ENCODE measurements at regions not wholly inside any gene's neighbourhood (a gene's known extent, or its start where the extent isn't known, plus 50 kb on each side); places are given as distances from the start of the nearest gene placed in this dataset.
"Not testable (repeated sequence)": the region's sequence is repeated elsewhere in the genome, so short reads cannot be mapped to it uniquely, and the experiment has no call there.

DNA sequence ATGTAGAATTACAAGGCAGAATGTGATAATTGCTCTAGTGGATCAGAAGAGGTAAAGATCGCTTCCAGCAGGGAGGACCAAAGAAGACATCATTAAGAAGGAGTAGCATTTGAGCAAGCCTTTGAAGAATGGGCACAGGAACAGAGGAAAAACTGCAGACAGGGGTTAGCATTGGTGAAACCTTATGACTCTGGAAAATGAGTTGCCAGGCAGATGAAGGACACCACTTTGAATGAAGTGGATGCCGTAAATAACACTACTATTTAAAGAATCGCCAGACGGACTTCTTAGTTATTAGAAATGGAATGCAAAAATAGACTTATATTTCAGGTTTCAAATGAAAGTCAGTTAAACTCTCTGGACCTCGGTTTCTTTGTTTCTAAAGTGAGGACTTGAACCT is 727.7 kb downstream of the USP25 start:
- H3K27me3 Mint-ChIP-seq = no peaks in the 10 kb centered on the region
- no peak for ATAC-seq
- H3K4me1 Mint-ChIP-seq = no peaks in the 10 kb centered on the region
- DNase-seq = no peak
- H3K9me3 Mint-ChIP-seq = no peaks in the 10 kb centered on the region
- no peaks in the 10 kb centered on the region for H3K36me3 Mint-ChIP-seq (ENCODE audit: low read depth)
- H3K27ac Mint-ChIP-seq = no peak overlapping the region
- no peak overlapping the region for H3K4me3 Mint-ChIP-seq

DNA sequence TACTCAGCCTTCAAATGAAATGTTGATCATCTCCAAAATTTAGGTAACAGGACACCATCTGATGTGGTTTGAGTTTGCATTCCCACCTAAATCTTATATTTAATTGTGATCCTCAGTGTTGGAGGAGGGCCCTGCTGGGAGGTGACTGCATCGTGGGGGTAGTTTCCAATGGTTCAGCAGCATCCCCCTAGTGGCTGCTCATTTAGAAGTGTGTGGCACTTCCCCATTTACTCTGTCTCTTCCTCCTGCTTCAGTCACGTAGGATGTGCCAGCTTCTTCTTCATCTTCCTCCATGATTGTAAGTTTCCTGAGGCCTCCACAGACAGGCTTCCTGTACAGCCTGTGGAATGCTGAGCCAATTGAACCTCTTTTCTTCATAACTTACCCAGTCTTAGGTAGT is 731.2 kb downstream of the USP25 start:
- no peak for DNase-seq
- H3K9me3 Mint-ChIP-seq = peaks cover 6% of the 10 kb centered on the region
- ATAC-seq = no peak

DNA sequence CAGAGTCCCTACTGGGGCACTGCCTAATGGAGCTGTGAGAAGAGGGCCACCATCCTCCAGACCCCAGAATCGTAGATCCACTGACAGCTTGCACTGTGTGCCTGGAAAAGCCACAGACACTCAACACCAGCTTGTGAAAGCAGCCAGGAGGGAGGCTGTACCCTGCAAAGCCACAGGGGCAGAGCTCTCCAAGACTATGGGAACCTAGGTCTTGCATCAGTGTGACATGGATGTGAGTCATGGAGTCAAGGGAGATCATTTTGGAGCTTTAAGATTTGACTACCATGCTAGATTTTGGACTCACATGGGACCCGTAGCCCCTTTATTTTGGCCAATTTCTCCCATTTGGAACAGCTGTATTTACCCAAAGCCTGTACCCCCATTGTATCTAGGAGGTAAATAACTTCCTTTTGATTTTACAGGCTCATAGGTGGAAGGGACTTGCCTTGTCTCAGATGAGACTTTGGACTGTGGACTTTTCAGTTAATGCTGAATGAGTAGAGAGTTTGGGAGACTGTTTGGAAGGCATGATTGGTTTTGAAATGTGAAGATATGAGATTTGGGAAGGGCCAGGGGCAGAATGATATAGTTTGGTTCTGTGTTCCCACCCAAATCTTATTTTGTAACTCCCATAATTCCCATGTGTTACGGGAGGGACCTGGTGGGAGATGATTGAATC is 734.6 kb downstream of the USP25 start:
- ATAC-seq; H3K27ac Mint-ChIP-seq; H3K9me3 Mint-ChIP-seq; H3K4me3 Mint-ChIP-seq; H3K36me3 Mint-ChIP-seq (ENCODE audit: low read depth); DNase-seq; H3K4me1 Mint-ChIP-seq; H3K27me3 Mint-ChIP-seq: not testable (repeated sequence)

More for the DNA sequence above, 731.2 kb downstream of the USP25 start:
- Mint-ChIP-seq H3K27ac (no peak overlapping the region), H3K4me1 (no peaks in the 10 kb centered on the region), H3K36me3 (ENCODE audit: low read depth) (no peaks in the 10 kb centered on the region), H3K4me3 (no peak overlapping the region), H3K27me3 (no peaks in the 10 kb centered on the region)

- Mint-ChIP-seq H3K9me3 (peaks cover 11% of the 10 kb centered on the region), H3K27ac (no peak overlapping the region), H3K4me3 (no peak overlapping the region), H3K36me3 (ENCODE audit: low read depth) (no peaks in the 10 kb centered on the region), H3K27me3 (no peaks in the 10 kb centered on the region), H3K4me1 (no peaks in the 10 kb centered on the region)
- ATAC-seq (no peak), DNase-seq (no peak)
These were observed 738.4 kb downstream of the USP25 start for GRCh38 chr21:16468184-16468583.

DNA sequence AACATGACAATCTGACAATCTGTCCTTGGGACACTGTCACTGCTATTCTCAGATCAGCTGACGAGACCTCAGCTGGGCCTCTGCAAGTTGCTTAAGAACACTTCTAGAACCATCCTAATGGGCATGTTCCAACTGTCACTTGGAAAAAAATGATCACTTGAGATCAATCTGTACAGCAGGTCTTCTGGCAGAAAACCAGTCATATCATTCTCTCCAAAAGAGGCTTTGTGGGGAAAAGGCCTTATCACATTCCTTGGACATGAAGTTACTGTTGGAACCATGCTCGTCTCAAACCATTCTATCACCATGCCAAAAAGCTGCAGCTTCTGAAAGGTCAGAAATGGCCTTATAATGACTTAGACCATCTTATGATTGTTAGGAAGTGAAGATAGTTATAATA is 744.2 kb downstream of the USP25 start:
- H3K9me3 Mint-ChIP-seq = peaks cover 11% of the 10 kb centered on the region
- DNase-seq = no peak
- H3K4me3 Mint-ChIP-seq = no peak overlapping the region
- no peak for ATAC-seq
- no peak overlapping the region for H3K27ac Mint-ChIP-seq
- no peaks in the 10 kb centered on the region for H3K27me3 Mint-ChIP-seq
- no peaks in the 10 kb centered on the region for H3K36me3 Mint-ChIP-seq (ENCODE audit: low read depth)
- H3K4me1 Mint-ChIP-seq = no peaks in the 10 kb centered on the region

GRCh38 chr21:16476056-16476825 is 746.5 kb downstream of the USP25 start:
- DNase-seq (no peak), ATAC-seq (no peak)
- Mint-ChIP-seq H3K9me3 (peaks cover 11% of the 10 kb centered on the region), H3K4me1 (no peaks in the 10 kb centered on the region), H3K36me3 (ENCODE audit: low read depth) (no peaks in the 10 kb centered on the region), H3K27ac (no peak overlapping the region), H3K27me3 (no peaks in the 10 kb centered on the region), H3K4me3 (no peak overlapping the region)

- ATAC-seq (no peak), DNase-seq (no peak)
- no peak overlapping the region for H3K27ac Mint-ChIP-seq
- no peaks in the 10 kb centered on the region for H3K36me3 Mint-ChIP-seq (ENCODE audit: low read depth)
- H3K4me3 Mint-ChIP-seq = no peak overlapping the region
- H3K27me3 Mint-ChIP-seq = no peaks in the 10 kb centered on the region
- H3K9me3 Mint-ChIP-seq = peaks cover 13% of the 10 kb centered on the region
- no peaks in the 10 kb centered on the region for H3K4me1 Mint-ChIP-seq
These were observed 758.3 kb downstream of the USP25 start for GRCh38 chr21:16488042-16488441.

DNA sequence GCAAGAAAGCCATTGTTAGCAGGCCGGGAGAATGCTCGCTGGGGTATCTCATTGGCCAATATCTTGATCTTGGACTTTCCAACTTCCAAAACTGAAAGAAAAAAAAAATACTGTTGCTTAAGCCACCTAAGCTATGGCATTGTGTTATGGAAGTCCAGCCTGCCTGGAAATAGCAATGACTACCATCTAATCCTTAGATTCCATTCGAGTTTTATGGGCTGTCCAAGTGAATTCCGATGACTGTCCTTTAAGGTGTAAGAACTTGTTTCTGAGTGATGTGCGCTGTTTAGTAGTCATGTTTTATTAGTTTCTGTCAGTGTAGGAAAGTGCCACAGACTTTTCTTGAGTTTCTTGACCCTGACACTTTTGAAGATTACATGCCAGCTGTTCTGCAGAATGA is 762.6 kb downstream of the USP25 start:
- H3K27ac Mint-ChIP-seq = no peak overlapping the region
- H3K27me3 Mint-ChIP-seq = no peaks in the 10 kb centered on the region
- no peaks in the 10 kb centered on the region for H3K36me3 Mint-ChIP-seq (ENCODE audit: low read depth)
- no peaks in the 10 kb centered on the region for H3K4me1 Mint-ChIP-seq
- no peak for DNase-seq
- no peak for ATAC-seq
- no peak overlapping the region for H3K4me3 Mint-ChIP-seq
- peaks cover 8% of the 10 kb centered on the region for H3K9me3 Mint-ChIP-seq

DNA sequence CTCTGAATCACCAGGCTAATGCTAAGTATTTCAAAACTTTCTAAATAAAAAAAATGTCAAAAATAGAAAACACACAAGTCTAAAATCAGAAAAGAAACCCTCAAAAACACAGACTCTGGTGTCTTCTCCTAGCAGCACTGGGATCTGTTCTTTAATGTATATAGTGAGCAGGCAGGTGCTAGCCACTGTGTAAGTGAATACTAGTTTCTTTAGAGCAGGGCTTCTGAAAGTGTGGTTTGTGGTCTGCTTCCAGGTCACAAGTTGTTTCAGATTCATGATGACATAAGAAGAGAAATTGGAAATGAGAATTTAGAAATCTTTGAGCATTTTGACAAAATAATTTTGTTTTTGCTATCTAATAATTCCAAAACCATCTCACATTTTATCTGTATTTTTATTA is 763.1 kb downstream of the USP25 start:
- Mint-ChIP-seq H3K36me3 (ENCODE audit: low read depth) (no peaks in the 10 kb centered on the region), H3K4me1 (no peaks in the 10 kb centered on the region), H3K27me3 (no peaks in the 10 kb centered on the region), H3K27ac (no peak overlapping the region), H3K4me3 (no peak overlapping the region), H3K9me3 (peaks cover 8% of the 10 kb centered on the region)
- no peak for ATAC-seq
- DNase-seq = no peak

DNA sequence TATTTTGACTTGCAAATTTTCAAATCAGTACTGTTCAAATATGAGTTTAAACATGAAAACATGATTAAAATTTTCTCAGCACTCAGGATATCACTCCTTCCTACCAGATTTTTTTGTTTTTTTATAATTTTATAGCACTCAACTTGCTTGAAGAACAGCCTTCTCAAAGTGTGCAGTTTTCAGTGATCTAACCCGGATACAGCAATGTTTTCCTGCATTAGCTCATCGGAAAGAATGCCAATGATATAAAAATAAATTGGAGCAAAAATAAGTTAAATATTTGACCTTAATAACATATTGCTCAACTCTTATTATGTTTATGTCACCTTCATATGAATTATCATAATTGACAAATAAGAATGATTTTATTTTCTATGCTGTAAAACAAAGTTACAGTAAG is 766.8 kb downstream of the USP25 start:
- Mint-ChIP-seq H3K9me3 (peaks cover 14% of the 10 kb centered on the region), H3K27ac (no peak overlapping the region), H3K4me3 (no peak overlapping the region), H3K36me3 (ENCODE audit: low read depth) (no peaks in the 10 kb centered on the region), H3K27me3 (no peaks in the 10 kb centered on the region), H3K4me1 (no peaks in the 10 kb centered on the region)
- ATAC-seq = no peak
- no peak for DNase-seq

DNA sequence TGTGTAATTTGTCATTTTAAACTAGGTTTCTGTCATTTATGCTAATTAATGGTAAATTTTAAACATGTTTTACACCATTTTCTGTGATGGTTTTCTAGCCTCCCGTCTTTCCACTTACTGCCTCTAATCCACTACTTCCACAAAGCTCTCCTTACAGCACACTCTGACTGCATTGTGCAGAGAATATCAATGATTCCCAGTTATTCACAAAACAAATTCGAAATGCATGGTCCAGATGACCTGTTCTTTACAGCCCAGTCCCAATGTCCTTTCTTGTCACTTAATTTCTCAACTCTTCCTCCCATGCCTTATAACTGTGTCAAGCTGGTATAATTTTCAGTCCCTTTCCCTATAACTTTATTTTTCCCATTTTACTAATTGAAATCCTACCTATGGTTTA is 770.5 kb downstream of the USP25 start:
- H3K4me1 Mint-ChIP-seq = no peaks in the 10 kb centered on the region
- no peak for ATAC-seq
- H3K36me3 Mint-ChIP-seq (ENCODE audit: low read depth) = no peaks in the 10 kb centered on the region
- peaks cover 6% of the 10 kb centered on the region for H3K9me3 Mint-ChIP-seq
- no peaks in the 10 kb centered on the region for H3K27me3 Mint-ChIP-seq
- no peak overlapping the region for H3K4me3 Mint-ChIP-seq
- no peak overlapping the region for H3K27ac Mint-ChIP-seq
- DNase-seq = no peak

- Mint-ChIP-seq H3K4me3 (no peak overlapping the region), H3K36me3 (ENCODE audit: low read depth) (no peaks in the 10 kb centered on the region), H3K27ac (no peak overlapping the region), H3K27me3 (no peaks in the 10 kb centered on the region), H3K4me1 (no peaks in the 10 kb centered on the region), H3K9me3 (peaks cover 6% of the 10 kb centered on the region)
- DNase-seq (no peak), ATAC-seq (no peak)
These were observed 772.5 kb downstream of the USP25 start for GRCh38 chr21:16502273-16502672.

- Mint-ChIP-seq H3K36me3 (ENCODE audit: low read depth) (no peaks in the 10 kb centered on the region), H3K4me3 (no peak overlapping the region), H3K9me3 (peaks cover 6% of the 10 kb centered on the region), H3K27me3 (no peaks in the 10 kb centered on the region), H3K27ac (no peak overlapping the region), H3K4me1 (no peaks in the 10 kb centered on the region)
- ATAC-seq = no peak
- DNase-seq = no peak
These were observed 773.1 kb downstream of the USP25 start for GRCh38 chr21:16502897-16503296.

DNA sequence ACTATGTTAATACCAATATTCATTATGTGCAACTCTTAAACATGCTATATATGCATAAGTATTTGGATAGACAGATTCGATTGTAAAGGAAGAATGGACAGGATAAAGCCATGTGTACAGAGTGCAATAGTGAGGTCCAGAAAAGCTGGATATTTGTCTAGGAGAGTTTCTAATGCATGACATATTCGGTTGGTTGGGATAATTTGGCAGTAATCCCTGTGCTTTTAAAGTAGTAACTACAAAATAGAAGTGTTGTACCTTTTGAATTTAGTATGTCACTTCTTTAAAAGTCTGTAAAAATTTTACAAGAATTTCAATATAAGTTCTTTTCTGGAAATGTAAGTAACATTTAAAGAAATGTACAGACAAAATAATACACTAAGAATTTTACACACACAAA is 774.5 kb downstream of the USP25 start:
- no peak for DNase-seq
- Mint-ChIP-seq H3K36me3 (ENCODE audit: low read depth) (no peaks in the 10 kb centered on the region), H3K27me3 (no peaks in the 10 kb centered on the region), H3K27ac (no peak overlapping the region), H3K4me1 (no peaks in the 10 kb centered on the region), H3K9me3 (peaks cover 9% of the 10 kb centered on the region), H3K4me3 (no peak overlapping the region)
- ATAC-seq = no peak

DNA sequence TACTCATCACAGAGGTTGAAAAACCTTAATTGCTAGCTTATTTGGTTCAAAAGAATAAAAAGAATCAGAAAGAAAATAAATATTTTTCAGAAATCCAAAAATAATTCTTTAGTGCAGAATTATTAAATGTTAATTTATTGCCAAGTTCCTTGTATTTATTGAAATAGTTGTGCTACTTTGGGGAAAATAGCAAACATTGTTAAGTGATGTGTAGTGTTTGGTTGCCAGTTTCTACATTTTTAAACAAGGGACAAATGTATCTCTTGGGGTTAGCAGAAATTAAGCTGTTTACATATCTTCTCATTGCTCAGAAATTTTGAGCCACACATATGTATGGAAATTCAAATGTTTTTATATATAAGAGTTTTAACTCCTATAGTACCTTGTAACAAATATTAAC is 775.0 kb downstream of the USP25 start:
- H3K27me3 Mint-ChIP-seq = no peaks in the 10 kb centered on the region
- no peak overlapping the region for H3K4me3 Mint-ChIP-seq
- ATAC-seq (no peak), DNase-seq (no peak)
- H3K4me1 Mint-ChIP-seq = no peaks in the 10 kb centered on the region
- H3K36me3 Mint-ChIP-seq (ENCODE audit: low read depth) = no peaks in the 10 kb centered on the region
- no peak overlapping the region for H3K27ac Mint-ChIP-seq
- H3K9me3 Mint-ChIP-seq = peaks cover 9% of the 10 kb centered on the region

Data from activated naive CD8-positive, alpha-beta T cell treated with anti-CD3 and anti-CD28 coated beads, Interleukin-2, amount 50 U/mL, for 24 hours (primary cell).